ENCODE measurements at regions not wholly inside any gene's neighbourhood (a gene's known extent, or its start where the extent isn't known, plus 50 kb on each side); places are given as distances from the start of the nearest gene placed in this dataset.

DNA sequence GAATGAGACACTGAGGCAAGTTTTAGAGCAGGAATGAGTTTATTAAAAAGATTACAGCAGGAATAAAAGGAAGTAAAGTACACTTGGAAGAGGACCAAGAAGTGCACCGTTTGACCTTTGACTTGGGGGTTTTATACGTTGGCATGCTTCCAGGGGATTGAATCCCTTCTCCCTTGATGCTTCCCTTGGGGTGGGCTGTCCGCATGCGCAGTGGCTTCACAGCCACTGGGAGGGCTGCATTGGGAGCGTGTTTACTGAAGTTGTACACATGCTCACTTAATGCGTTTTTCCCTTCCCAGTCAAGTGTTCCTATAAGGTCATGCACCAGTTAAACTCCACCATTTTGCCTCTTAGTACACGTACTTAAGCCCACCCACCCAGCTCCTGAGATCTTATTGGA is 72.4 kb upstream of the MARK1 start:
- TF ChIP-seq POLR2A (IDR thresholded peaks at IDR 0.05; ENCODE audit: insufficient read depth in 1 of 2, low read depth in 2 of 2, low read length in 2 of 2) (no peak), FOSL2 (CRISPR knock-in tag; IDR thresholded peaks at IDR 0.05) (no peak), SUZ12 (IDR thresholded peaks at IDR 0.05; ENCODE audit: low read depth, low read length) (no peak)
